OCI-LY7 (cell line): ENCODE measurements at regions not wholly inside any gene's neighbourhood (a gene's known extent, or its start where the extent isn't known, plus 50 kb on each side); places are given as distances from the start of the nearest gene placed in this dataset.
"Not testable (repeated sequence)": the region's sequence is repeated elsewhere in the genome, so short reads cannot be mapped to it uniquely, and the experiment has no call there.

Experiments
- BruUV-seq: library from RNA; stranded (reverse); fragments of 400-500 nt; replicated peaks from 2 replicates; lab custom pipeline; 2021; lab: Mats Ljungman, UMichigan
- CTCF ChIA-PET: fragments of 300-600 bp; sonication (Branson Sonifier 250); formaldehyde crosslinking; loops from one replicate; lab custom pipeline; 2022; ENCODE audit warnings: antibody characterized with exemption; ENCODE audit not compliant: unreplicated experiment; lab: Charles Lee
- POLR2A ChIA-PET: fragments of 300-600 bp; sonication (Branson Sonifier 250); formaldehyde crosslinking; loops from one replicate; lab custom pipeline; 2022; ENCODE audit warnings: antibody characterized with exemption; lab: Charles Lee
- DNase-seq: peaks from one replicate; pipeline ENCODE4 v3.0.0-alpha.2; 2015; ENCODE audit warnings: low spot score
- H2AFZ ChIP-seq: fragments of 200-600 bp; sonication (generic), shearing (Covaris generic); 2 replicates; pipeline ENCODE4 v1.6.1; 2014; ENCODE audit warnings: mild to moderate bottlenecking, antibody characterized with exemption, low read length, moderate library complexity
- H3K27ac ChIP-seq: fragments of 200-600 bp; sonication (generic); 2 replicates; pipeline ENCODE4 v1.5.1; 2014; ENCODE audit warnings: mixed run types, low read depth, mild to moderate bottlenecking, moderate library complexity, low read length, inconsistent platforms; ENCODE audit not compliant: poor library complexity, severe bottlenecking
- H3K36me3 ChIP-seq: fragments of 200-600 bp; sonication (generic); 2 replicates; pipeline ENCODE4 v1.6.1; 2014; ENCODE audit warnings: mild to moderate bottlenecking, antibody characterized with exemption, low read length, moderate library complexity, mixed read lengths; ENCODE audit not compliant: insufficient read depth
- H3K4me1 ChIP-seq: fragments of 200-600 bp; sonication (generic); 2 replicates; pipeline ENCODE4 v1.5.1; 2014; ENCODE audit warnings: mild to moderate bottlenecking, low read length; ENCODE audit not compliant: insufficient read depth, poor library complexity, severe bottlenecking
- H3K4me2 ChIP-seq: fragments of 200-600 bp; sonication (generic); 2 replicates; pipeline ENCODE4 v1.6.1; 2014; ENCODE audit warnings: mild to moderate bottlenecking, low read length
- H3K4me3 ChIP-seq: fragments of 200-600 bp; sonication (generic); 2 replicates; pipeline ENCODE4 v1.5.1; 2014; ENCODE audit warnings: mild to moderate bottlenecking, low read depth, low read length; ENCODE audit not compliant: poor library complexity, severe bottlenecking
- H3K79me2 ChIP-seq: fragments of 200-600 bp; sonication (generic); 2 replicates; pipeline ENCODE4 v1.6.1; 2016; ENCODE audit warnings: low read depth, mild to moderate bottlenecking, low read length, moderate library complexity, mixed read lengths; ENCODE audit not compliant: insufficient read depth
- H3K9me2 ChIP-seq: fragments of 200-600 bp; sonication (generic); 2 replicates; pipeline ENCODE4 v1.6.1; 2016; ENCODE audit warnings: mild to moderate bottlenecking, low read length, mixed read lengths; ENCODE audit not compliant: insufficient read depth
- H3K9me3 ChIP-seq: fragments of 200-600 bp; sonication (generic); 2 replicates; pipeline ENCODE4 v1.6.1; 2014; ENCODE audit warnings: mild to moderate bottlenecking, mixed run types, low read length, mixed read lengths
- H4K20me1 ChIP-seq: fragments of 200-600 bp; sonication (generic); 2 replicates; pipeline ENCODE4 v1.6.1; 2014; ENCODE audit warnings: mild to moderate bottlenecking, antibody characterized with exemption, low read length, moderate library complexity, mixed read lengths; ENCODE audit not compliant: insufficient read depth
- EZH2phosphoT487 ChIP-seq: fragments of 200-600 bp; sonication (generic); IDR thresholded peaks from 2 replicates; pipeline ENCODE4 v1.6.1; 2018; ENCODE audit warnings: low read depth, borderline replicate concordance, mild to moderate bottlenecking, mixed run types, antibody characterized with exemption, low read length, moderate library complexity, mixed read lengths
- intact Hi-C: fragments of 100-400 bp; cut with micrococcal nuclease; formaldehyde crosslinking; loops from one replicate; pipeline ENCODE4 v1.10.0; 2022; ENCODE audit not compliant: unreplicated experiment
- TF ChIP-seq, protein P1 (sequence below): fragments of 200-600 bp; sonication (generic); conservative IDR thresholded peaks from 2 replicates; pipeline ENCODE4 v1.5.1; 2014; ENCODE audit warnings: mild to moderate bottlenecking, antibody characterized with exemption, low read length, moderate library complexity, mixed read lengths

DNA sequence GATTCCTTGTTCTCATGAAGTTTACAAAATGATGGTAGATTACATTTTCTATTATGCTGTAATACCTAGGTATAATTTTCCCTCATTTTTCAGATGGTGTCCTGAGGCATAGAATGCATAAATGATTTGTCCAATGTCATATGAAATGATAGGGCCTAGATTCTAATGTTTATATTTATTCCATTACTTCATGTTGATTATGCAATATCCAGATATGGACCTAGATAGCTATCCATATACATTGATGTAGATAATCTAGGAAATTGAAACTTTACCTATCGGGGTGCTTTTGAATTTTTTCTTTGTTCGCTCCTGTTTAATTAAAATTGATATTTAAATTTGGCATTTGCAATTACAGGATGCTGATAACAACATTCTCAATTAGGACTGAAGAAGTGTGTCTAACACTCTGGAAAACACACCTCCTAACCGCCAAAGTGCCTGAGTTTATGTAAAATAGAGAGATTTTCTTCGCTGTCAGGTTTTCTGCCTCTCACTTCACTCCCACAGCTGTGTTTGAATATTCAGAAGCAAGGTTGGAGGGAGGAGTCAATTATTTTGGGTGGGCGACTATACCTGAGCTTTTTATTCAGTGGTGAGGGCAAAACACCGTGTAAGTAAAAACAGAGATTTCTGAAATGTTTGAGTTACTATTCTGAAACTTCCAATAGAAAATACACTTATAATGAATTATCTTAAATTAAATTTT lies 164.4 kb upstream of the ATP2B1 start:
- H3K9me3 ChIP-seq, result peaks cover 22% of the 10 kb centered on the region
- BruUV-seq, result no TSS peak
- intact Hi-C loops, result no loop called here
- DNase-seq, result no peak
- H3K4me1 ChIP-seq, result peaks cover 12% of the 10 kb centered on the region
- H3K4me3 ChIP-seq, result no peak overlapping the region
- POLR2A ChIA-PET, result interaction anchor here (0.6 to 2.2 kb wide), 6 partner anchors 9 to 243 kb away, joined by 3 to 11 read pairs (median 5); no protein-coding TSS in a partner anchor
- H2AFZ ChIP-seq, result no peak overlapping the region
- TF ChIP-seq EZH2phosphoT487, result no peak
- TF ChIP-seq, protein P1, sequence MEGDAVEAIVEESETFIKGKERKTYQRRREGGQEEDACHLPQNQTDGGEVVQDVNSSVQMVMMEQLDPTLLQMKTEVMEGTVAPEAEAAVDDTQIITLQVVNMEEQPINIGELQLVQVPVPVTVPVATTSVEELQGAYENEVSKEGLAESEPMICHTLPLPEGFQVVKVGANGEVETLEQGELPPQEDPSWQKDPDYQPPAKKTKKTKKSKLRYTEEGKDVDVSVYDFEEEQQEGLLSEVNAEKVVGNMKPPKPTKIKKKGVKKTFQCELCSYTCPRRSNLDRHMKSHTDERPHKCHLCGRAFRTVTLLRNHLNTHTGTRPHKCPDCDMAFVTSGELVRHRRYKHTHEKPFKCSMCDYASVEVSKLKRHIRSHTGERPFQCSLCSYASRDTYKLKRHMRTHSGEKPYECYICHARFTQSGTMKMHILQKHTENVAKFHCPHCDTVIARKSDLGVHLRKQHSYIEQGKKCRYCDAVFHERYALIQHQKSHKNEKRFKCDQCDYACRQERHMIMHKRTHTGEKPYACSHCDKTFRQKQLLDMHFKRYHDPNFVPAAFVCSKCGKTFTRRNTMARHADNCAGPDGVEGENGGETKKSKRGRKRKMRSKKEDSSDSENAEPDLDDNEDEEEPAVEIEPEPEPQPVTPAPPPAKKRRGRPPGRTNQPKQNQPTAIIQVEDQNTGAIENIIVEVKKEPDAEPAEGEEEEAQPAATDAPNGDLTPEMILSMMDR, result no peak
- H4K20me1 ChIP-seq, result no peaks in the 10 kb centered on the region
- no peaks in the 10 kb centered on the region for H3K79me2 ChIP-seq
- H3K36me3 ChIP-seq, result peaks cover 6% of the 10 kb centered on the region; the same call in 1 of the 2 replicates
- H3K27ac ChIP-seq, result no peak overlapping the region
- H3K9me2 ChIP-seq, result no peaks in the 10 kb centered on the region
- H3K4me2 ChIP-seq, result no peak overlapping the region
- CTCF ChIA-PET, result interaction anchor here (0.6 kb wide), 1 partner anchor 215 kb away, joined by 3 read pairs; no protein-coding TSS in a partner anchor

- Histone ChIP-seq H3K79me2 (no peaks in the 10 kb centered on the region), H2AFZ (no peak overlapping the region), H3K4me1 (peaks cover 6% of the 10 kb centered on the region), H3K9me3 (peaks cover 22% of the 10 kb centered on the region), H3K4me2 (no peak overlapping the region), H3K4me3 (no peak overlapping the region), H3K36me3 (peaks cover 6% of the 10 kb centered on the region; the same call in 1 of the 2 replicates), H3K9me2 (no peaks in the 10 kb centered on the region), H4K20me1 (no peaks in the 10 kb centered on the region), H3K27ac (no peak overlapping the region)
- no peak for TF ChIP-seq EZH2phosphoT487
- TF ChIP-seq, protein P1, result no peak
- ChIA-PET CTCF (no interaction called here), POLR2A (no interaction called here)
- BruUV-seq, result no TSS peak
- DNase-seq, result no peak
- intact Hi-C loops, result no loop called here
Measured at GRCh38 chr12:89870413-89871184, 162.0 kb upstream of the ATP2B1 start.

GRCh38 chr12:89867611-89868010 lies 159.0 kb upstream of the ATP2B1 start:
- H3K36me3 ChIP-seq, H2AFZ ChIP-seq, DNase-seq, H3K79me2 ChIP-seq, BruUV-seq, intact Hi-C loops, H3K27ac ChIP-seq, CTCF ChIA-PET, H3K4me2 ChIP-seq, H3K4me3 ChIP-seq, H3K9me2 ChIP-seq, H4K20me1 ChIP-seq: not testable (repeated sequence)
- POLR2A ChIA-PET, result interaction anchor here (1.1 kb wide), 1 partner anchor 162 kb away, joined by 3 read pairs; no protein-coding TSS in a partner anchor
- Histone ChIP-seq H3K4me1 (peaks cover 21% of the 10 kb centered on the region), H3K9me3 (peaks cover 22% of the 10 kb centered on the region)
